Naive thymus-derived CD4-positive, alpha-beta T cell (primary cell): ENCODE measurements at regions not wholly inside any gene's neighbourhood (a gene's known extent, or its start where the extent isn't known, plus 50 kb on each side); places are given as distances from the start of the nearest gene placed in this dataset.

Experiments used
- ATAC-seq: fragments of 150-1000 bp; cut with Tn5 transposase; 2 replicates; pipeline ENCODE4 v1.10.0; 2021; ENCODE audit warnings: mild to moderate bottlenecking, moderate library complexity
- CTCF ChIA-PET: fragments of 350-600 bp; sonication (Branson Sonifier 250); formaldehyde crosslinking; loops from one replicate; lab custom pipeline; 2021; ENCODE audit warnings: antibody characterized with exemption; lab: Charles Lee
- POLR2A ChIA-PET: fragments of 350-600 bp; sonication (Branson Sonifier 250); formaldehyde crosslinking; loops from one replicate; lab custom pipeline; 2021; ENCODE audit warnings: antibody characterized with exemption, inconsistent platforms; lab: Charles Lee
- DNase-seq, 9 donors: peaks; one replicate each; pipeline versions ENCODE4 v3.0.0 to v3.0.0-alpha.2; 2020 to 2022; ENCODE audit warnings: mixed read lengths in 1 of 9
- H3K27ac ChIP-seq: one replicate; pipeline ENCODE4 v1.7.0; 2013; ENCODE audit warnings: mild to moderate bottlenecking, low read depth, low read length, moderate library complexity
- H3K27me3 ChIP-seq, 2 donors: one replicate each; pipeline ENCODE4 v1.7.0; 2013; ENCODE audit warnings: low read length in 2 of 2, mild to moderate bottlenecking in 2 of 2, moderate library complexity in 2 of 2; ENCODE audit not compliant: control insufficient read depth in 2 of 2, insufficient read depth in 2 of 2
- H3K36me3 ChIP-seq, 3 experiments: 1 replicate in 2 of 3; 2 replicates in 1 of 3; pipeline ENCODE4 v1.7.0; 2013; ENCODE audit warnings: low read length in 3 of 3, mild to moderate bottlenecking in 3 of 3, moderate library complexity in 1 of 3; ENCODE audit not compliant: insufficient read depth in 3 of 3, control insufficient read depth in 2 of 3
- H3K4me1 ChIP-seq, 2 donors: one replicate each; pipeline ENCODE4 v1.7.0; 2013; ENCODE audit warnings: low read length in 2 of 2, mild to moderate bottlenecking in 2 of 2, moderate library complexity in 1 of 2; ENCODE audit not compliant: control insufficient read depth in 2 of 2, insufficient read depth in 2 of 2
- H3K4me3 ChIP-seq: 2 replicates; pipeline ENCODE4 v1.7.0; 2013; ENCODE audit warnings: mild to moderate bottlenecking, low read length
- H3K9me3 ChIP-seq, 3 experiments: 1 replicate in 2 of 3; 2 replicates in 1 of 3; pipeline ENCODE4 v1.7.0; 2013; ENCODE audit warnings: low read length in 3 of 3; ENCODE audit not compliant: control insufficient read depth in 2 of 3
- H3K27ac Mint-ChIP-seq, 9 donors: one replicate each; pipeline ENCODE4 v1.8.0; 2020 to 2022; ENCODE audit warnings: mixed read lengths in 9 of 9, mild to moderate bottlenecking in 8 of 9, moderate library complexity in 5 of 9, inconsistent platforms in 2 of 9
- H3K27me3 Mint-ChIP-seq, 5 donors: one replicate each; pipeline ENCODE4 v1.8.0; 2021 to 2022; ENCODE audit warnings: mixed read lengths in 5 of 5, mild to moderate bottlenecking in 1 of 5
- H3K36me3 Mint-ChIP-seq, 5 donors: one replicate each; pipeline ENCODE4 v1.8.0; 2020 to 2022; ENCODE audit warnings: mixed read lengths in 5 of 5, mild to moderate bottlenecking in 3 of 5, inconsistent platforms in 1 of 5
- H3K4me1 Mint-ChIP-seq, 7 donors: one replicate each; pipeline ENCODE4 v1.8.0; 2020 to 2022; ENCODE audit warnings: mixed read lengths in 7 of 7, mild to moderate bottlenecking in 3 of 7, inconsistent platforms in 1 of 7
- H3K4me3 Mint-ChIP-seq, 10 donors: one replicate each; pipeline ENCODE4 v1.8.0; 2020 to 2022; ENCODE audit warnings: mild to moderate bottlenecking in 10 of 10, mixed read lengths in 10 of 10, moderate library complexity in 6 of 10, inconsistent platforms in 2 of 10
- H3K9me3 Mint-ChIP-seq, 11 donors: one replicate each; pipeline ENCODE4 v1.8.0; 2020 to 2022; ENCODE audit warnings: mixed read lengths in 11 of 11, mild to moderate bottlenecking in 4 of 11, inconsistent platforms in 1 of 11, moderate library complexity in 1 of 11
- intact Hi-C, 2 donors: fragments of 100-400 bp; cut with micrococcal nuclease; formaldehyde crosslinking; loops; one replicate each; pipeline ENCODE4 v1.15.1; 2023

- ATAC-seq (no peak), DNase-seq (no peak)
- Mint-ChIP-seq H3K36me3 (peaks cover 0 to 17% (median 14%) of the 10 kb centered on the region in 5 donors), H3K4me1 (peaks cover 0 to 8% (median 0%) of the 10 kb centered on the region in 7 donors), H3K27ac (no peak overlapping the region), H3K9me3 (peaks cover 12 to 24% (median 17%) of the 10 kb centered on the region in 11 donors), H3K4me3 (no peak overlapping the region), H3K27me3 (peaks cover 5 to 16% (median 13%) of the 10 kb centered on the region in 5 donors)
- Histone ChIP-seq H3K4me3 (no peak overlapping the region), H3K36me3 (no peaks in the 10 kb centered on the region), H3K4me1 (no peaks in the 10 kb centered on the region), H3K9me3 (peaks cover 0 to 5% (median 0%) of the 10 kb centered on the region in 3 experiments), H3K27me3 (no peaks in the 10 kb centered on the region), H3K27ac (no peak overlapping the region)
- ChIA-PET POLR2A (interaction anchor here (0.7 kb wide), 1 partner anchor 170 kb away, joined by 3 read pairs; no protein-coding TSS in a partner anchor), CTCF (interaction anchor here (1.0 kb wide), 1 partner anchor 210 kb away, joined by 3 read pairs; no protein-coding TSS in a partner anchor)
- intact Hi-C loops: no loop called here
These were observed 77.3 kb upstream of the MKLN1 start for GRCh38 chr7:131250331-131250730.

DNA sequence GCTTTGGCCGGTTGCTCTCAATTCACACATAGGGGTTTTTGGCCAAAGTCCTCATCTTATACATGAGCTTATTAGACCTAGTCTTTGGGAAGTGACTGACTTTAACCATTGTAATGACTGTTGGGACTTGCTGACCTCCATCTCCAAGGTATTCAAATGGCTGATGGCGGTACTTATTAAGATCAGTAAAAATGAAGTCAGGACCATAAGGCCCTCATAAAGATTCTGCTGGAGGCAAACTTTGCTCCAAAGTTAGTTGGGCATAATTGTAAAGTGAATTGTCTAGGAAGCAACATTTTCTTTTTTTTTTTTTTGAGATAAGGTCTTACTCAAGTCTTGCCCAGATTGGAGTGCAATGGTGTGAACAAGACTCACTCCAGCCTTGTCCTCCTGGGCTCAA, 76.3 kb upstream of the MKLN1 start:
- ChIA-PET POLR2A (no interaction called here), CTCF (no interaction called here)
- DNase-seq: no peak
- no peak overlapping the region for H3K27ac Mint-ChIP-seq
- no peak for ATAC-seq
- no peaks in the 10 kb centered on the region for H3K27me3 ChIP-seq
- intact Hi-C loops: no loop called here
- no peaks in the 10 kb centered on the region for H3K4me1 ChIP-seq
- no peak overlapping the region for H3K4me3 Mint-ChIP-seq
- peaks cover 0 to 17% (median 14%) of the 10 kb centered on the region in 5 donors for H3K36me3 Mint-ChIP-seq
- H3K27me3 Mint-ChIP-seq: peaks cover 5 to 16% (median 13%) of the 10 kb centered on the region in 5 donors
- no peak overlapping the region for H3K4me3 ChIP-seq
- peaks cover 0 to 8% (median 0%) of the 10 kb centered on the region in 7 donors for H3K4me1 Mint-ChIP-seq
- no peaks in the 10 kb centered on the region for H3K36me3 ChIP-seq
- H3K27ac ChIP-seq: no peak overlapping the region
- H3K9me3 Mint-ChIP-seq: peaks cover 12 to 26% (median 19%) of the 10 kb centered on the region in 11 donors
- H3K9me3 ChIP-seq: peaks cover 0 to 5% (median 0%) of the 10 kb centered on the region in 3 experiments

- Histone ChIP-seq H3K4me1 (no peaks in the 10 kb centered on the region), H3K27ac (no peak overlapping the region), H3K4me3 (no peak overlapping the region), H3K36me3 (no peaks in the 10 kb centered on the region), H3K9me3 (peaks cover 0 to 5% (median 0%) of the 10 kb centered on the region in 3 experiments), H3K27me3 (no peaks in the 10 kb centered on the region)
- ChIA-PET POLR2A (no interaction called here), CTCF (no interaction called here)
- Mint-ChIP-seq H3K27me3 (peaks cover 5 to 21% (median 13%) of the 10 kb centered on the region in 5 donors), H3K4me1 (peaks cover 0 to 8% (median 0%) of the 10 kb centered on the region in 7 donors), H3K36me3 (peaks cover 0 to 17% (median 14%) of the 10 kb centered on the region in 5 donors), H3K9me3 (peaks cover 12 to 26% (median 19%) of the 10 kb centered on the region in 11 donors), H3K27ac (no peak overlapping the region), H3K4me3 (no peak overlapping the region)
- ATAC-seq (no peak), DNase-seq (no peak)
- intact Hi-C loops: no loop called here
These were observed 74.7 kb upstream of the MKLN1 start for GRCh38 chr7:131252976-131253375.

DNA sequence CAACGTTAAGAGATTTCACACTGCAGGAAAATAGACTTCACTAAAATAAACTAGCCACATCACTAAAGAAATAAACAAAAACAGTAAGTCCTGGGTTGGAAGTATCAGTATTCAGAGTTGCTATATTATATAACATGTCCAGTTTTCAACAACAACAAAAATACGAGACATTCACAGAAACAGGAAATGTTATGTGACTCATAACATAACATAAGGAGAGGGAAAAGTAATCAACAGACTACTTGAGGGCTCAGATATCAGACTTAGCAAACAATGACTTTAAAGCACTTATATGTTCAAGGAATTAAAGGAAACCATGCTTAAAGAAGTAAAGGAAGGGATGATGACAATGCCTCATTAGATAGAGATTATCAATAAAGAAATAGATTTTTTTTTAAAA, 73.5 kb upstream of the MKLN1 start:
- ATAC-seq: no peak
- H3K4me3 Mint-ChIP-seq: no peak overlapping the region
- H3K27me3 ChIP-seq: no peaks in the 10 kb centered on the region
- H3K4me1 ChIP-seq: no peaks in the 10 kb centered on the region
- DNase-seq: no peak
- ChIA-PET CTCF (no interaction called here), POLR2A (no interaction called here)
- H3K27me3 Mint-ChIP-seq: peaks cover 4 to 18% (median 12%) of the 10 kb centered on the region in 5 donors
- no peak overlapping the region for H3K27ac ChIP-seq
- no peaks in the 10 kb centered on the region for H3K36me3 ChIP-seq
- H3K27ac Mint-ChIP-seq: no peak overlapping the region
- intact Hi-C loops: no loop called here
- H3K4me3 ChIP-seq: no peak overlapping the region
- H3K9me3 ChIP-seq: peaks cover 0 to 5% (median 0%) of the 10 kb centered on the region in 3 experiments
- peaks cover 12 to 26% (median 19%) of the 10 kb centered on the region in 11 donors for H3K9me3 Mint-ChIP-seq
- H3K36me3 Mint-ChIP-seq: peaks cover 0 to 17% (median 14%) of the 10 kb centered on the region in 5 donors
- peaks cover 0 to 8% (median 0%) of the 10 kb centered on the region in 7 donors for H3K4me1 Mint-ChIP-seq

- CTCF ChIA-PET: no interaction called here
These were observed 72.4 kb upstream of the MKLN1 start for GRCh38 chr7:131255242-131255641.

GRCh38 chr7:131261476-131261994, 66.1 kb upstream of the MKLN1 start:
- peaks cover 0 to 2% (median 0%) of the 10 kb centered on the region in 7 donors for H3K4me1 Mint-ChIP-seq
- ATAC-seq: no peak
- no peak overlapping the region for H3K4me3 Mint-ChIP-seq
- H3K9me3 Mint-ChIP-seq: peaks cover 0 to 5% (median 0%) of the 10 kb centered on the region in 11 donors
- Histone ChIP-seq H3K4me1 (no peaks in the 10 kb centered on the region), H3K27ac (no peak overlapping the region), H3K36me3 (no peaks in the 10 kb centered on the region), H3K27me3 (no peaks in the 10 kb centered on the region), H3K9me3 (no peaks in the 10 kb centered on the region), H3K4me3 (no peak overlapping the region)
- peaks cover 0 to 3% (median 0%) of the 10 kb centered on the region in 5 donors for H3K36me3 Mint-ChIP-seq
- ChIA-PET CTCF (no interaction called here), POLR2A (interaction anchor here (0.6 to 1.0 kb wide), 2 partner anchors 24 to 192 kb away, joined by 3 to 4 read pairs; no protein-coding TSS in a partner anchor)
- intact Hi-C loops: no loop called here
- no peak for DNase-seq
- no peak overlapping the region for H3K27ac Mint-ChIP-seq
- peaks cover 0 to 14% (median 0%) of the 10 kb centered on the region in 5 donors for H3K27me3 Mint-ChIP-seq

More at GRCh38 chr7:131255242-131255641, 72.4 kb upstream of the MKLN1 start:
- Histone ChIP-seq H3K4me3 (no peak overlapping the region), H3K27me3 (no peaks in the 10 kb centered on the region), H3K4me1 (no peaks in the 10 kb centered on the region), H3K36me3 (no peaks in the 10 kb centered on the region), H3K9me3 (peaks cover 0 to 5% (median 0%) of the 10 kb centered on the region in 3 experiments), H3K27ac (no peak overlapping the region)
- Mint-ChIP-seq H3K9me3 (peaks cover 12 to 26% (median 19%) of the 10 kb centered on the region in 11 donors), H3K4me3 (no peak overlapping the region), H3K36me3 (peaks cover 0 to 17% (median 14%) of the 10 kb centered on the region in 5 donors), H3K27ac (no peak overlapping the region), H3K27me3 (peaks cover 0 to 12% (median 5%) of the 10 kb centered on the region in 5 donors), H3K4me1 (peaks cover 0 to 8% (median 0%) of the 10 kb centered on the region in 7 donors)
- ATAC-seq: no peak
- intact Hi-C loops: no loop called here
- DNase-seq: no peak
- POLR2A ChIA-PET: no interaction called here
